Activated CD4-positive, alpha-beta T cell treated with anti-CD3 and anti-CD28 coated beads, Interleukin-2, amount 50 U/mL, for 1 hour (primary cell): ENCODE measurements at regions not wholly inside any gene's neighbourhood (a gene's known extent, or its start where the extent isn't known, plus 50 kb on each side); places are given as distances from the start of the nearest gene placed in this dataset.
"Not testable (repeated sequence)": the region's sequence is repeated elsewhere in the genome, so short reads cannot be mapped to it uniquely, and the experiment has no call there.

ENCODE experiments used
- DNase-seq: peaks from one replicate; pipeline ENCODE4 v3.0.0-alpha.2; 2020

DNA sequence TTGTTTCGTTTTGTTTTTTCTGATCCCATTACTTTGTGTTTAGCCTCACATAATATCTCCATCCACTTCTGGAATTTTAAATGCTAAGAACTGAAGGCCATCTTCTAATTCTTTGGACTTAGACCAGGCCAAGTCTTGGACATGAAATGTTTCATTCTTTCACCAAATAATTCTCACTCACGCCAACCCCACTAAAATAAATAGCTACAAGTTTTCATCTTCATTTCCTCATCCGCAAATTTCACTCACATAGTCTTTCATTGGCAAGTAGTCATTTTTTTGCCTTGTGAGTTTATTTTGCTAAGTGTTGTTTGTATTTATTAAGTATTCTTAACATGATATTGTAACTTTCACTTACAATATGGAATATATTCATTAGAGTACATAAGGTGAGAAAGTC lies 1188.6 kb upstream of the SEMA6A start:
- no peak for DNase-seq

DNA sequence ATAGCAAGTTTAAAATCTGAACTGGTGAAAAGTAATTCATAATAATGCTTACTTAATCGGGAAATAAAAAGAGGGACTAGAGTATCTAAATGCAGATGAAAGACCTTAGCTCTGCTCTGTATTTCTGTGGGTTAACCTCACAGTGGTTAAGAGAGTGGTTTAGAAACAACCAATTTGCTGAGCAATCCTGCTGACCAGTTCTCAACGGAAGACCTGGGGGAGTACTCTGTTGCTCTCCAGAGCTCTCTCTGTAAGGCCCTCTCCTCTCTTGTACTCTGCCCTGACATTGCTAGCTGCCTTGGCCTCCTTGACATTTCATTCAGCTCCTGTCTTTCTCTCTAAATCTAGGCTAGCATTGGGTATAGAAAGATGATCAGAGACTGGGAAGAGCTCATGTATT lies 1186.6 kb upstream of the SEMA6A start:
- DNase-seq, result no peak

DNA sequence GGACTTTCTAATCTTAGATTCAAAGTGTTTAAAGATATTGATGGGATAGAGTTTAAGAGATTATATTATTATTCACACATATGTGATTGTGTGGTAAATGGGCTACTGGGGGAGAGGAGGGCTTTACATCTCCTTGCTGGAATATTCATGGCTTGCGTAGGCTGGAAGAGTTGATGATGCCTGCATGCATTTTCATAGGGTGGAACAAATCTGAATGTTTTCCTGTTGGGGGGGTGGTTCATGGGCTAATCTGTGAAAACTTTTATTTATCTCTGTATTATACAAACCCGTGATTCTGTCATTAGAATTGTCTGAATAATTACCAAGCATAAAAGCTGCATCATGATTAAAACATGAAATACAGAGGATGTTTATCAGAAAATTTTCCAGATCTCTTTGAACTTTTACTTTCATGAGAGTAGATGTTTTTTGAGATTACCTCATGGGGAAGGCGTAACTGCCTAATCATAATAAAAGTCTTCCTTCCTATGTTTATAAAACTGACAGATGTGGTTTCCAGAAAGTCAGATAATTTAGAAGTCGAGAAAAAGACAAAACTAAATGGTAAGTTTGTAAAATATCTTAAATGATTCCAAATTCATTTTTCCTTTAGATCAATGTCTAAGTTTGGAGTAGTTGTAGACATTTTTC lies 1185.4 kb upstream of the SEMA6A start:
- no peak for DNase-seq

DNA sequence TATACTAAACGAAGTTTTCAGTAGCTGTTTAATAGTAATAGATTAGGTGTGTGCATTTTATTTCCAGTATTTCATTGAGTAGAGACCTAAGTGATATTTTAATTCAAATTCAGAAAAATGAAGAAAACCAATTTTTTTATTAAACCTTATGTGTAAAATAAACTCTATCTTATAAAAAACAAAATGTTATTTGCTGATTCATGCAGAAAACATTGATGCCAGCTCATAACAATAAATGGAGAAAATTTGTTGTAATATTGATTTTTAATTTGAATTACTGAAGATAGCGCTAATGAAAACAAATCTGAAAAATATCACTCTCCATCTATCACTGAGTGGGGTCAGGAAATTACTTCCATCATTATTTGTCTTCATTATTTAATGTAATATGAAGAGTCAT lies 1177.8 kb upstream of the SEMA6A start:
- DNase-seq, result no peak

DNA sequence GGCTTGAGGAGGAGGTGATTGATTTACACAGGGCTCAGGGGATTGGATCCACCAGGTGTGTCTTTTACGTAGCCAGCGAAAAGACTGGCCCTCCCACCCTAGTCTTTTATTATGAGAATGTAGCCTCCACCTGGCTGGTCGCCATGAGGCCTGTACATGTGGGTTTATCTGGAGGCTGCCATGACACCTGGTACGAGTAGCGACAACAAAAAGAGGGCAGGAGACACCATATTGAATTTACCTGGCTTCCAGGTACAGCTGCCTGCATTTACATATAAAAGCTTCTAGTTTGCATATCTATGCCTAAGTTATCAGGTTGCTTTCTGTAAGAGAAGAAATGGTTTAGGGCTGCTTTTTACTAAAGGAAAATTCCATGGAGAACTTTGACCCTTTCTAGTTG lies 1173.7 kb upstream of the SEMA6A start:
- no peak for DNase-seq

DNA sequence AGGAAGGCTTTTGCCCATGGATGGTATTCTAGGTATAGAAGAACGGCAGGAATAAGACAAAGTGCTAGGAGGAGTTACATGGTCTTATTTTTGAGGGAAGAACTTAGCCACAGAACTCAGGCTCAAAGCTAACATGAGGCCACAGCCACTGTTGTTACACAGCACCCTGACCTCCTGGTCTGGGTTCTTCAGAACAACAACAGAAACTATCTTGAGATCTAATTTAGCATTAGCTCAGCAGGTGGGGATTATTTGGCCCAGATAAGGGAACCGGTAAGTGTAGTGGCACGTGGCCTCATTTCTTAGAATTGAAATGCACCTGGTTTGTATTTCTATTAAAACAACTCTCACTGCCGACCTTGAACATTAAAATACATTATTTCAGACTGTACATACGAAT lies 1168.7 kb upstream of the SEMA6A start:
- no peak for DNase-seq

DNA sequence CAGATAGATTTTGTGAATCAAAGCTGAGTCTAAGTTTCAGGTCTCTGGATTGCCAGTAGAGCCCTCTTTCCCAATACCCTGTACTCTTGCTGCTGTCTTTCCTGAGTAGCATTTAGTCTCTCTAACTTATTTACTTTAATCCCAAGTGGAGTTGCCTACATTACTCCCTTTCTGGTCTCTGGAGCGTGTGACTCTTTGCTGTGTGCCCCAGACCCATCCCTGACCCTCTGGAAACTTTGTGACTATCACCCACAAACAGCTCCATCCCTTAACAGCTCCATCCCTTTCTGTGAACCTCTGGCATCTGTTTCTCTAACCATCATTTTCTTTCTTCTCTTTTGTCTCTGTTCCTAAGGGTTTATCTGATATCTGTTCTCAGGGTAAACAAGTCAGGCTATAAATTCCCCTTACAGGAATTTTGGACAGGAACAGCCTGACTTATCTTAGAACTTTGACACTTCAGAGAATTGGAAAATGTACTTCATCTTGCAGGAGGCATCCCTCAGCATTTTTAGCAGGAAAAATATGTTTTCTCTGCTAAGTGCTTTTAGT lies 1167.1 kb upstream of the SEMA6A start:
- no peak for DNase-seq

DNA sequence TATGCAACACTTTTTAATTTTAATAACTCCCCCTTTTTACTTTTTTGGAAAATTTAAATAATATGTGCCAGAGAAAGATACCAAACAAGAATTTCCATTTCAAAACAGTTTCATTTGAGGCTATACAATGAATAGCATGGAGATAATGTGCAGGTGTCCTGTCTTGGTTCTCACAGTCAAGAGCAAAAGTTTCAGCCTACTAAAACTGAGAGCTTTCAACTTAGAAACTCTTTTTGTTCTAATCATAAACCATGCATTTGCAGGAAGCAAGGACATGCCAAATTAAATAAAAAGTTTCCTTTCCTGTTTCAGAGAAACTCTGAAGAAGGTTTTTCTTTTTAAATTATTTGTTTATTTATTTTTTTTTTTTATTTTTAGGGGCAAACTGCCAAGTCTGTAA lies 1165.6 kb upstream of the SEMA6A start:
- DNase-seq, result no peak

DNA sequence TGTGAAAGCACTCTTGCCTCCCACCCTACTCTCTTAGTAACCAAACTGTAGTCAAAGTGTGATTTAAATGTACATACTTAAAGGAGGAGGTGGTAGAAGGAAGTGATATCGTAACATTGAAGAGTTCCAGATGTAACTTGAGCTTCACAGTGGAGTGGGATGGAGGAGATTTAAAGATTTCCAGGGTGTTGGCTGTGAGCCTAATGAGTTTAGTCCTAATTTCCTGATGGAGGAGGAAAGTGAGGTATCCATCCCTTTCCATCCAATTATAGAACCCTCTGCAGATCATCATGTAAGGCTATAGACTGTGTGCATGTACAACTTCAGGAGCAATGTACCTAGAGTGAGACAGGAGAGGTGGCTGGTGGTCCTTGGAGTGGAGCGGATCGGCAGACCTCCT lies 1163.9 kb upstream of the SEMA6A start:
- DNase-seq, result no peak

DNA sequence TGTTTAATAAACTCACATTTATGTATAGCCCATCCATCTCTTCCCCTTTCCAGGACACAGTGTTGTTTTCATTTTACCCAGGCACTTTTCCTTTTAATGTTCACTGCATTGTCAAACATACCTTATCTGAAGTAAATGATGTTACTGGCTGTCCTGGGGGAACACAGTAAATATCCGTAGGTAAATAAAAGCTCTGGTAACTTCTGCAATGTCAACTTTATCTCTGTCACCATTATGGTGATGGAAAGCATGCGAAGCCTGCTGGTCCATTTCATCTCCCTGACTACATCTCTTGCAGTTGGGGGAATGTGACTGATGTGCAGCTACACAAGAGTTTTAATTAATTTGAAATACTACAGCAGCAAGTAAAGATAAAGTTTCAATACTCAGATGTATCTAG lies 1162.1 kb upstream of the SEMA6A start:
- DNase-seq, result no peak

DNA sequence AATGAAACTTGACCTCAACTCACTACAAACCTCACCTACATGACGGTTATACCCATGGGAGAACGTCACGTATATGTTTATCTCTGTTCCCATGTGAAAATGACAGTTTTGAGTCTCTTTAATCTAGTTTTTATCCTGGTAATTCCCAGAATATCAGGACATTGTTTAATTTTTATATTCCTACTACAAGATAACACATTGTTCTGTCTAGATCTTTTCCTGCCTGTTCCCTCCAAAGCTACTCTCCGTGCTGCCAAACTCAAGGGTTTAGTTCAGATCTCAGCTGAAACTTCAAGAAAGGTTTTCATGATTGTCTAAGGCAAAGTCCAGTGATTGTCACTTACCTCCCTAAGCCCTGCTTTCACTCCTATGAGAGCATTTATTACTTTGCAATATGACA lies 1159.4 kb upstream of the SEMA6A start:
- no peak for DNase-seq

DNA sequence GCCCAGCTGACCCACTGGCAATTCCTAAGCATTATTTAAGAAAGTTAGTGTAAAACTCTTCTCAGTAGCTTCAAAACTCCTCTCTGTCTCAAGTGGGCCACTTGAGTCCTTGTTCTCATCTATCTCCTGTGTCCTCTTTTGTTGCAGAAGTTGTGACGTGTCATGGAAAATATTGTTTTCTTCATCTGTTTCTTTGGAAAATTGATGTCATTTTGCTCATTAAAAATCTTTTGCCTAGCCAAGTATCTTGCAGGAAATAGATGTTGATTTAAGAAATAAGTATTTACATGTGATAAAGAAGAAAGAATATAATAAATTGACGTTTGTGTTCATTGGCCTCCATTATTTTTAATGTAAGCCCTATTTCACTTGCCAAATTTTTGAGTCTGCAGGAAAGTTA lies 1158.4 kb upstream of the SEMA6A start:
- no peak for DNase-seq

DNA sequence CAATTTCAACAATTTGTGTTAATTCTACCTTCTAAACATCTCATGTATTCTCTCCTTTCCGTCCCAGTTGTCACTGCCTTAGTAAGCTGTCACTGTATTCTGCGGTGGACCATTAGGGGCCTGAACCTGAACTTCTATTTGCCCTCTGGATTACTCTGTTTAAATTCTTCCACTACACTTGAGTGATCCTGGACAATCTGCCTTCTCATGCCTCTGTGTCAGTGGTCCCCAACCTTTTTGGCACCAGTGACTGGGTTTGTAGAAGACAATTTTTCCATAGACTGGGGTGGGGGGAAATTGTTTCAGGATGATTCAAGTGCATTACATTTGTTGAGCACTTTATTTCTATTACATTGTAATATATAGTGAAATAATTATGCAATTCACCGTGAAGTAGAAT lies 1157.6 kb upstream of the SEMA6A start:
- no peak for DNase-seq

DNA sequence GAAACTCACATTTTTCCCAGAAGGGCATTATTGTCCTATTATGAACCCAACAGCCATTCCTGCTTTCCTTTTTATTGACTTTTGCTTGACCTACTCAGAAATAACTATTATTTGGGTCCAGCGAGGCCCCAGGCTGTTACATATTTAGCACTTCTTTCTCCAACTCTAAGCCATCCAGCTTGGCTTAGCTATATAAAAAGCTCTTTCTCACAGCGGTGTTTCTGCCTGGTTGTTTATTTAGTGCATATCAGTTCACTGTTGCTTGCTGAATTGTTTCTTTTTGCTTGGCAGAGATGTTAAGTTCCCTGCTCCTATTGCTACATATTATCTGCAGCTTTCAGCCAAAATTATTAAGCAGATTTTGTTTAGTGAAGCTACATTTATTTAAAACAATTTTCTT lies 1156.8 kb upstream of the SEMA6A start:
- DNase-seq, result no peak

DNA sequence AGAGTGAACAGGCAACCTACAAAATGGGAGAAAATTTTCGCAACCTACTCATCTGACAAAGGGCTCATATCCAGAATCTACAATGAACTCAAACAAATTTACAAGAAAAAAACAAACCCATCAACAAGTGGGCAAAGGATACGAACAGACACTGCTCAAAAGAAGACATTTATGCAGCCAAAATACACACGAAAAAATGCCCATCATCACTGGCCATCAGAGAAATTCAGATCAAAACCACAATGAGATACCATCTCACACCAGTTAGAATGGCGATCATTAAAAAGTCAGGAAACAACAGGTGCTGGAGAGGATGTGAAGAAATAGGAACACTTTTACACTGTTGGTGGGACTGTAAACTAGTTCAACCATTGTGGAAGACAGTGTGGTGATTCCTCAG lies 1146.2 kb upstream of the SEMA6A start:
- not testable (repeated sequence) for DNase-seq

DNA sequence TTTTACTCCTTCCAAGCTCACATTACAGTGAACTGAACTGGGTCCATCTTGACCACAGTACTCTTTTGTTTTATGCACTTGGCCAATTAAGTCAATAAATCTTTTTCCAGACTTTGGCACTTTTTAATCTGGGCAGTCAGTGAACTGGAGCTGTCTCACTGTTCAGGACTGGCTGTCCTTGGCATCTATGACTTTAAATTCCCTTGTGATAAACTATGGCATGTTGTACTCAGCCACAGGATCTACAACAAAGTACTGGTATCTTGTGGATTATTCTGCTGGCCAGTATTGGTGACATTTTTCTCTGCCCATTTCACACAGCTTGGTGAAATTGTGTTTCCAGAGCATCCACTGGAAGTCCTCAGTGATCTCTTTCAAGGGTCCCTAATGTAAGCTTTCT lies 1144.8 kb upstream of the SEMA6A start:
- no peak for DNase-seq

DNA sequence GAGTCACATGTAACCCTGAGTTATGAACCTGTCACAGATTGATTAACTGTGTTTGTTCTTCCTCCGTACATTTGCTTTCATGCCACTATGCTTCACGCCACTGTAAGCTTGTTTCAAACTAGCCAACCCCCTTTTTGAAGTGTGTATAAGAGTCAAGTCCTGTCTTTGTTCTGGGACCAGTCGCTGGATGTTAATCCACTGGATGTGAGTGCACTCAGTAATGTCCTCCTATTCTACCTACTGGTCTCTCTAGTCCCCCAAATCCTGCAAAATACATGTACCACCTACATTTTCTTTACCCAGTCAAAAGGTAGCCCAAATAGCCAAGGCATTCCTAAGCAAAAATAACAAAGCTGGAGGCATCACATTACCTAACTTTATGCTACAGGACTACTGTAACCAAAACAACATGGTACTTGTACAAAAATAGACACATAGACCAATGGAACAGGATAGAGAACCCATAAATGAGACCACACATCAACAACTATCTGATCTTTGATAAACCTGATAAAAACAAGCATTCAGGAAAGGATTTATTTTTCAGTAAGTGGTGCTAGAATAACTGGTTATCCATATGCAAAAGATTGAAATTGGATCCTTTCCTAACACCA lies 1139.1 kb upstream of the SEMA6A start:
- DNase-seq, result no peak

DNA sequence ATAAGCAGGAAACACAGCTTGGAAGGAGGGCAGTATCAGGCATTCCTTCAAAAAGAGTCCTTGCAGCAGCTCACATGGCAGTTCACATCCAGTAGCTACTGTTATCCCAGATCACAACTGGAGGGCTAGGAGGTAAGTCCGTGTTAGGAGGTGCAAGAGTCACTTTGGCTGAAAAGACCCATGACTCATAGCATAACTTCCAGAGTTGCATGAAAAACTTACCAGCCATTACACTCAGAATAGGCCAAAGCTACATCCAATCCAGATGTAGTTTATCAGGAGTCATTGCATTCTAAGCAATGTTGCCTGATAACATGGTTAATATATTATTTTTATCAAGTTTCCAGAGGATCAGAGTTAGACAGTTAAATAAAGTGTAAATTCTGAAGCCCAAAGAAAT lies 1126.4 kb upstream of the SEMA6A start:
- DNase-seq, result no peak

DNA sequence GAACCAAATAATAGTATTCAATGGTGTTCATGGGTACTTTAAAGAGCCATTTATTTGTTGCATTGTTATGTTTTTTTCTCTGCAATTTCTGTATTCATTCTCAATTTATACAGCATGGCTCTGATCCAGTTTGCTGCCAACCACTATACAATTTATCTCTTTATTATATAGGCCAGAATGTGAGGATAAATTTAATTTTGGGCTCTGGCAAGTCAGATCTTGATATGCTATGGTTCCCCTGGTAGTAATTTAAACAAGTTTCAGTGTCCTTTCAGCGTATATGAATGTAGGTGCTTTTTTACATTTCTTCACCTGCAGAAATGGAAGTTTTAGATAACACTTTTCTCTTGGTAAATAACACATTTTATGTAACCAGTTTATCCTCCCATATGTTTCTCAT lies 1118.0 kb upstream of the SEMA6A start:
- DNase-seq, result no peak

DNA sequence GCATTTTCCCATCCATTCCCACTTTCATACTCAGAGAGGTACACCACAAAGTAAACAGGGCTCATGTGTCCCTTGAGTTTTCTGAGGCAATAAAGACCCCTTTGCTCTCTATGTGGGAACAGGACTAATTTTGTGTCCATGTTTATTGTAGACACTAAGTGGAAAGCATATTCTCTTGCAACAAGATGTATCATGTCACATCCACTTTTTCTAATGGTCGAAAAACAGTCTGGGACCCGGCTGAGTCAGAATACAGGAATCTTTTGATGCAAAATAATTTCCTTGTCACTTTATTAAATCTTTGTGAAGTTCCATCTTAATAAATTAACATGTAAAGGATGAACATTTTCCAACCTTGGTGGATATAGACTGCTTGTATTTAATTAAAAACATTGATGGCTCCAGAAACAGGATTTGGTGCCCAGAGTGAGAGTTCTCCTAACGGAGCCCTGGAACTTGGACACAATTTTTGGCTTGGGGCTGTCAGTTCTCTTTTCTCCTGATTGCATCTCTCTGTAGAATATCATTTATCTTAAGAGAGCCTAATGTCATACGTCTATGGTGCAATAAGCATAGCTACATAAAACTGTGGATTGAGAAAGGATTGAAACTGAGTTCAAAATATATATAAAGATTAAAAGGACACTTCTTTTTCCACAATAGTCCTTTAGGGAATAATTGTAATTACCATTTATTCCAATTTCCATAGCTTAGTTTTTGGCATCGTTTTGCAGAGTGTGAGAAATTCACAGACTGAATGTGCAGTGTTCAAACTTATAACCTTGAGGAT lies 1116.7 kb upstream of the SEMA6A start:
- no peak for DNase-seq

DNA sequence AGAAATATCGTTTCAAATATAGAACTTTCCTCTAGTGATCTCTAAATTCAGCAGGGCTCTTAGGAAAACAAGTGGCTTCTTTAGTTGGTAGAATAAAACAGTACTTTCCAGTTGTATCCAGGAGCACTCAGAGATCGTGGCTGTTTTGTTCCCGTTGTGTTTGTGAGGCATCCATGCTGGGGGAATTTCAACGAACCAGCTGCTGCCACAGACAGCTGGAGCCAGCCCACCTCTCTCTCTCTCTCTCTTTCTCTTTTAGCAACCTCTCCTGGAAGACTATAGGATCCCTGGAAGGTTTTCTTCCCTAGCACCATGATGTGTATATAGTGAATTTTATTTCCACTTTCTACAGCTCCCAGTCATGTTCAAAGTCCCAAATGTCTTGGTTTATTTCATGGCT lies 1116.0 kb upstream of the SEMA6A start:
- DNase-seq, result no peak

DNA sequence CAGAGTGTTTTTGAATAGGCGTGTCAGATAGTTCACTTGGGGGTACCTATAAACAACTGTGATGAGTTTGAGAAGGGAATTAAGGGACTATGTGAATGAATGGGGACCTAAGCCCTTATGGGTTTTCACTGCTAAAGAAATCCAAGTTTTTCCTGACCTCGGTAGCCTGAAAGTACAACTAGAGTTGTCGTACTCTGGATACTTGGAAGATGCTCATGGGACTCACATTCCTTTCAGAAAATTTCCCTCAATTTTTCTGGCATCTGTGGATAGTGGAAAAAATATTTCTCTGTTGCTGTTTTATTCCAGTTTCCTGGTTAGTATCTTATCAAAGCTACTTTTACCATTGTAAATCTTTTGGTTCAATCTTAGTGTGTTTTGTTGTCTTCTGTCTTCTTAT lies 1112.3 kb upstream of the SEMA6A start:
- no peak for DNase-seq

DNA sequence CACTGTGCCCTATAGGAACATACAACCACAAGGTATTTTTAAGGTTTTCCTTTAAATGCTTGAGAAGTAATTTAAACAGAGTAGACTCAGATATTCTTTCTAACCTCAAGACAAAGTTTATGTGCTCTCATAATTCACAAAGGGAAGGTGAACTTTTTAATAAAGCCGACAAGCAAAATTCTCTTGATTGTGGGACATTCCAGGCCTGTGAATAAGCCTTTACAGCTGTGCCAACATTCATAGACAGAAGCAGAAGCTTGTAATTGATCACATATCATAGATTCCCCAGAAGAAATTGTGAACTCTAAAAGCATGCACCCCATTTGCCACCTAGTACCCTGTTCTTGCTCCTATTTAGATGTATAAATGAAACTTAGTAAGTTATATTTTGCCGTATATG lies 1107.8 kb upstream of the SEMA6A start:
- DNase-seq, result no peak
